ENCODE measurements at regions not wholly inside any gene's neighbourhood (a gene's known extent, or its start where the extent isn't known, plus 50 kb on each side); places are given as distances from the start of the nearest gene placed in this dataset.

DNA sequence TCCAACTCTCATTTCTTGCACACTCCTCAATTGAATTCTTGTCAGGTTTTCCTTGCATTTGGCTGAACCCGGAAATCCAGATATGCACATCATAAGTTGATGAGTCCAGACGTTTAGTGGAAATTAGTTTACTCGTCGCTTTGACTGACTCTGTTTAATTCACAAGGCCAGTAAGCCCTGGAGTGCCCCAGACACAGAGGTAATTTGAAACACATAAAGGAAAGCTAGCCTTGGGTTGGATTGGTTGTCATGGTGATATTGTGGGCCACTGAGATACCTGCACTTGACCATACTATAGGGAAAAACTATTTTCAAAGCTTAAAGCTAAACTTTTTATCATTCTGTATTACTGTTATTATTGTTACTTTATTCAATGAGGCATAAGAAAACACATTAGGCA, 178.3 kb upstream of the CA10 start:
- FAIRE-seq, result no peak
- TF ChIP-seq MAFK (IDR thresholded peaks at IDR 0.05; ENCODE audit: partially characterized antibody) (no peak), CHD2 (IDR thresholded peaks at IDR 0.05; ENCODE audit: low read length, partially characterized antibody) (no peak), ESRRA (IDR thresholded peaks at IDR 0.05; ENCODE audit: borderline replicate concordance, low read length) (no peak), TFCP2L1 (CRISPR knock-in tag; IDR thresholded peaks at IDR 0.05) (no peak), CBX8 (IDR thresholded peaks at IDR 0.05) (no peak), HDAC2 (IDR thresholded peaks at IDR 0.05) (no peak)
- TF ChIP-seq, protein P1, sequence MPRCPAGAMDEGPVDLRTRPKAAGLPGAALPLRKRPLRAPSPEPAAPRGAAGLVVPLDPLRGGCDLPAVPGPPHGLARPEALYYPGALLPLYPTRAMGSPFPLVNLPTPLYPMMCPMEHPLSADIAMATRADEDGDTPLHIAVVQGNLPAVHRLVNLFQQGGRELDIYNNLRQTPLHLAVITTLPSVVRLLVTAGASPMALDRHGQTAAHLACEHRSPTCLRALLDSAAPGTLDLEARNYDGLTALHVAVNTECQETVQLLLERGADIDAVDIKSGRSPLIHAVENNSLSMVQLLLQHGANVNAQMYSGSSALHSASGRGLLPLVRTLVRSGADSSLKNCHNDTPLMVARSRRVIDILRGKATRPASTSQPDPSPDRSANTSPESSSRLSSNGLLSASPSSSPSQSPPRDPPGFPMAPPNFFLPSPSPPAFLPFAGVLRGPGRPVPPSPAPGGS (IDR thresholded peaks at IDR 0.05), result no peak
- Histone ChIP-seq H3K4me2 (no peak overlapping the region), H3K4me3 (no peak overlapping the region), H3K27ac (no peak overlapping the region), H3K9me3 (no peaks in the 10 kb centered on the region), H3K4me1 (no peaks in the 10 kb centered on the region)
- under 1% methylated on average over 4 of the region's 4 CpGs for WGBS (ENCODE audit: missing lambda C conversion rate)
- ChIA-PET CTCF (no interaction called here), POLR2A (no interaction called here)
- no peak for DNase-seq (ENCODE audit: low read depth in 1 of 2, low spot score in 1 of 2)
- no peak for ATAC-seq

DNA sequence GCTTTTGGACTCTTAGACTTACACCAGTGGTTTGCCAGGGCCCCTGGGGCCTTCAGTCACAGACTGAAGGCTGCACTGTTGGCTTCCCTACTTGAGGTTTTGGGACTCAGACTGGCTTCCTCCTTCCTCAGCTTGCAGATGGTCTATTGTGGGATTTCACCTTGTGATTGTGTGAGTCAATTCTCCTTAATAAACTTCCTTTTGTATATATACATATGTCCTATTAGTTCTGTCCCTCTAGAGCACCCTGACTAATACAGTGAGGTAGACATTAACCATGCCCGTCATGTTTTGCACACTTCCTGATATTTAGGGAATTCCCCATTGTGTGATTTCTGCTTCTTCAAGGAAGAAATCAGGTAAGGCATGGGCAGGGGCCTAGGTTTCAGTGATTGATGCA, 147.8 kb upstream of the CA10 start:
- DNase-seq (ENCODE audit: low read depth in 1 of 2, low spot score in 1 of 2), result no peak
- CTCF ChIA-PET, result interaction anchor here (0.6 kb wide), 1 partner anchor 16 kb away, joined by 3 read pairs; no protein-coding TSS in a partner anchor
- Histone ChIP-seq H3K9me3 (no peaks in the 10 kb centered on the region; the same call in 2 of the 3 replicates), H3K4me3 (no peak overlapping the region), H3K27ac (no peak overlapping the region), H3K4me1 (no peaks in the 10 kb centered on the region), H3K4me2 (no peak overlapping the region)
- POLR2A ChIA-PET, result no interaction called here
- no peak for TF ChIP-seq MAFK (IDR thresholded peaks at IDR 0.05; ENCODE audit: partially characterized antibody)
- TF ChIP-seq, protein P2, sequence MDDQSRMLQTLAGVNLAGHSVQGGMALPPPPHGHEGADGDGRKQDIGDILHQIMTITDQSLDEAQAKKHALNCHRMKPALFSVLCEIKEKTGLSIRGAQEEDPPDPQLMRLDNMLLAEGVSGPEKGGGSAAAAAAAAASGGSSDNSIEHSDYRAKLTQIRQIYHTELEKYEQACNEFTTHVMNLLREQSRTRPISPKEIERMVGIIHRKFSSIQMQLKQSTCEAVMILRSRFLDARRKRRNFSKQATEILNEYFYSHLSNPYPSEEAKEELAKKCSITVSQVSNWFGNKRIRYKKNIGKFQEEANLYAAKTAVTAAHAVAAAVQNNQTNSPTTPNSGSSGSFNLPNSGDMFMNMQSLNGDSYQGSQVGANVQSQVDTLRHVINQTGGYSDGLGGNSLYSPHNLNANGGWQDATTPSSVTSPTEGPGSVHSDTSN (IDR thresholded peaks at IDR 0.05), result no peak
- TF ChIP-seq GATA3 (IDR thresholded peaks at IDR 0.05; ENCODE audit: borderline replicate concordance), result no peak
- TF ChIP-seq, protein P3, sequence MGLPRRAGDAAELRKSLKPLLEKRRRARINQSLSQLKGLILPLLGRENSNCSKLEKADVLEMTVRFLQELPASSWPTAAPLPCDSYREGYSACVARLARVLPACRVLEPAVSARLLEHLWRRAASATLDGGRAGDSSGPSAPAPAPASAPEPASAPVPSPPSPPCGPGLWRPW (IDR thresholded peaks at IDR 0.05), result no peak
- TF ChIP-seq BHLHE40 (IDR thresholded peaks at IDR 0.05; ENCODE audit: low read depth, low read length), result no peak
- no peak for TF ChIP-seq POLR2AphosphoS2 (conservative IDR thresholded peaks at IDR 0.05; ENCODE audit: low read length)
- TF ChIP-seq, protein P4, sequence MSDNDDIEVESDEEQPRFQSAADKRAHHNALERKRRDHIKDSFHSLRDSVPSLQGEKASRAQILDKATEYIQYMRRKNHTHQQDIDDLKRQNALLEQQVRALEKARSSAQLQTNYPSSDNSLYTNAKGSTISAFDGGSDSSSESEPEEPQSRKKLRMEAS (IDR thresholded peaks at IDR 0.05), result no peak
- TF ChIP-seq ZC3H11A (IDR thresholded peaks at IDR 0.05), result no peak
- no peak for TF ChIP-seq JUNB (IDR thresholded peaks at IDR 0.05)
- TF ChIP-seq, protein P5, sequence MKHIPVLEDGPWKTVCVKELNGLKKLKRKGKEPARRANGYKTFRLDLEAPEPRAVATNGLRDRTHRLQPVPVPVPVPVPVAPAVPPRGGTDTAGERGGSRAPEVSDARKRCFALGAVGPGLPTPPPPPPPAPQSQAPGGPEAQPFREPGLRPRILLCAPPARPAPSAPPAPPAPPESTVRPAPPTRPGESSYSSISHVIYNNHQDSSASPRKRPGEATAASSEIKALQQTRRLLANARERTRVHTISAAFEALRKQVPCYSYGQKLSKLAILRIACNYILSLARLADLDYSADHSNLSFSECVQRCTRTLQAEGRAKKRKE (CRISPR knock-in tag; IDR thresholded peaks at IDR 0.05; ENCODE audit: low read depth), result no peak
- TF ChIP-seq, protein P6, sequence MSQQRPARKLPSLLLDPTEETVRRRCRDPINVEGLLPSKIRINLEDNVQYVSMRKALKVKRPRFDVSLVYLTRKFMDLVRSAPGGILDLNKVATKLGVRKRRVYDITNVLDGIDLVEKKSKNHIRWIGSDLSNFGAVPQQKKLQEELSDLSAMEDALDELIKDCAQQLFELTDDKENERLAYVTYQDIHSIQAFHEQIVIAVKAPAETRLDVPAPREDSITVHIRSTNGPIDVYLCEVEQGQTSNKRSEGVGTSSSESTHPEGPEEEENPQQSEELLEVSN (IDR thresholded peaks at IDR 0.05; ENCODE audit: borderline replicate concordance, low read depth), result no peak
- TF ChIP-seq FOSL2 (IDR thresholded peaks at IDR 0.05), result no peak
- no peak for TF ChIP-seq FOSL2 (CRISPR knock-in tag; IDR thresholded peaks at IDR 0.05)
- TF ChIP-seq CBX8 (IDR thresholded peaks at IDR 0.05), result no peak
- ATAC-seq, result no peak
- 0% methylated on average over 1 of the region's 1 CpG for WGBS (ENCODE audit: missing lambda C conversion rate)
- no peak for FAIRE-seq

DNA sequence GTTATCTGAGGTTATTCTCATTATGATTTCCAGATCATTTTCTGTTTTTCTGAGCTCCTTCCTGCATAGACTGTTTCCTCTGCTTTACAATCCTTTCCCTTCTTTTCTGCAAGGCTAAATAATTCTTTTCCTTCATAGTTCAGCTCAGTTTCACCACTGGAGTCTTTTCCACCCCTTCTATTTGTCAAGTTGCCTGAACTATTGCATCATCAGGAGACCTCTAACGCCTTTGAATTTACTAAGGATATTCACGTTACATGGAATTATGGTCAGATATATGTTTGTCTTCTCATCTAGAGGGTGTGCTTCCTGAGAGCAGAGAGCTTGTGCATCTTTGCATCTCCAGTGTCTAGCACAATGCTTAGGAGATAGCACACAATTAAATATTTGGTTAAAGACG, 140.4 kb upstream of the CA10 start:
- Histone ChIP-seq H3K4me1 (no peaks in the 10 kb centered on the region), H3K4me2 (no peak overlapping the region), H3K9me3 (no peaks in the 10 kb centered on the region), H3K4me3 (no peak overlapping the region), H3K27ac (no peak overlapping the region)
- DNase-seq (ENCODE audit: low read depth in 1 of 2, low spot score in 1 of 2) (no peak), FAIRE-seq (no peak), ATAC-seq (no peak)
- POLR2A ChIA-PET, result no interaction called here
- TF ChIP-seq POLR2AphosphoS2 (conservative IDR thresholded peaks at IDR 0.05; ENCODE audit: low read length), result no peak
- no peak for TF ChIP-seq GATA3 (IDR thresholded peaks at IDR 0.05; ENCODE audit: borderline replicate concordance)
- no peak for TF ChIP-seq NR3C1 (IDR thresholded peaks at IDR 0.05)
- TF ChIP-seq JUN (IDR thresholded peaks at IDR 0.05), result no peak
- TF ChIP-seq CBX8 (IDR thresholded peaks at IDR 0.05), result no peak
- TF ChIP-seq TP53 (CRISPR knock-in tag; IDR thresholded peaks at IDR 0.05), result no peak
- TF ChIP-seq POLR2A (IDR thresholded peaks at IDR 0.05; ENCODE audit: low read length), result no peak
- TF ChIP-seq, protein P2 (IDR thresholded peaks at IDR 0.05), result no peak
- CTCF ChIA-PET, result interaction anchor here (1.0 kb wide), 1 partner anchor 534 kb away, joined by 3 read pairs; no protein-coding TSS in a partner anchor
- WGBS (ENCODE audit: missing lambda C conversion rate), result 2% methylated on average over 3 of the region's 3 CpGs

Measured in A549 (cell line).